ENCODE measurements at regions not wholly inside any gene's neighbourhood (a gene's known extent, or its start where the extent isn't known, plus 50 kb on each side); places are given as distances from the start of the nearest gene placed in this dataset.

- no peak for DNase-seq
Observed at GRCh38 chr4:126051689-126052424, 737.1 kb downstream of the FAT4 start.

- no peak for DNase-seq
Observed at GRCh38 chr4:126056116-126056650, 741.4 kb downstream of the FAT4 start.

- no peak for DNase-seq
Observed at GRCh38 chr4:126057371-126057770, 742.6 kb downstream of the FAT4 start.

- DNase-seq: no peak
Observed at GRCh38 chr4:126058596-126058995, 743.8 kb downstream of the FAT4 start.

- no peak for DNase-seq
Observed at GRCh38 chr4:126061655-126062054, 746.9 kb downstream of the FAT4 start.

- no peak for DNase-seq
Observed at GRCh38 chr4:126065016-126065415, 750.3 kb downstream of the FAT4 start.

GRCh38 chr4:126071346-126072333 is 756.9 kb downstream of the FAT4 start:
- peak; percentile 94 for DNase-seq

- DNase-seq: no peak
Observed at GRCh38 chr4:126081336-126081735, 766.6 kb downstream of the FAT4 start.

GRCh38 chr4:126086041-126086440 is 771.3 kb downstream of the FAT4 start:
- DNase-seq: no peak

- no peak for DNase-seq
Observed at GRCh38 chr4:126087101-126087500, 772.3 kb downstream of the FAT4 start.

- no peak for DNase-seq
Observed at GRCh38 chr4:126097155-126097799, 782.5 kb downstream of the FAT4 start.

- no peak for DNase-seq
Observed at GRCh38 chr4:126106658-126107057, 791.9 kb downstream of the FAT4 start.

GRCh38 chr4:126109836-126110235 is 795.1 kb downstream of the FAT4 start:
- DNase-seq: no peak

GRCh38 chr4:126113058-126113457 is 798.3 kb downstream of the FAT4 start:
- no peak for DNase-seq

GRCh38 chr4:126123611-126124325 is 809.0 kb downstream of the FAT4 start:
- DNase-seq: no peak

- DNase-seq: no peak
Observed at GRCh38 chr4:126124818-126125217, 810.1 kb downstream of the FAT4 start.

- DNase-seq: no peak
Observed at GRCh38 chr4:126130215-126130614, 815.5 kb downstream of the FAT4 start.

- DNase-seq: no peak
Observed at GRCh38 chr4:126136922-126137781, 822.4 kb downstream of the FAT4 start.

GRCh38 chr4:126137782-126138170 is 823.0 kb downstream of the FAT4 start:
- DNase-seq: no peak

GRCh38 chr4:126144543-126145237 is 829.9 kb downstream of the FAT4 start:
- no peak for DNase-seq

- no peak for DNase-seq
Observed at GRCh38 chr4:126168484-126168883, 853.7 kb downstream of the FAT4 start.

All from NCI-H1092 (cell line).